GM20431 (cell line): ENCODE measurements at regions not wholly inside any gene's neighbourhood (a gene's known extent, or its start where the extent isn't known, plus 50 kb on each side); places are given as distances from the start of the nearest gene placed in this dataset.

Experiments
- in situ Hi-C: fragments of 300-500 bp; cut with MseI, MboI; formaldehyde crosslinking; loops from one replicate; pipeline ENCODE4 v1.15.0; 2020; ENCODE audit warnings: low sequenced_read_pairs; ENCODE audit not compliant: unreplicated experiment

DNA sequence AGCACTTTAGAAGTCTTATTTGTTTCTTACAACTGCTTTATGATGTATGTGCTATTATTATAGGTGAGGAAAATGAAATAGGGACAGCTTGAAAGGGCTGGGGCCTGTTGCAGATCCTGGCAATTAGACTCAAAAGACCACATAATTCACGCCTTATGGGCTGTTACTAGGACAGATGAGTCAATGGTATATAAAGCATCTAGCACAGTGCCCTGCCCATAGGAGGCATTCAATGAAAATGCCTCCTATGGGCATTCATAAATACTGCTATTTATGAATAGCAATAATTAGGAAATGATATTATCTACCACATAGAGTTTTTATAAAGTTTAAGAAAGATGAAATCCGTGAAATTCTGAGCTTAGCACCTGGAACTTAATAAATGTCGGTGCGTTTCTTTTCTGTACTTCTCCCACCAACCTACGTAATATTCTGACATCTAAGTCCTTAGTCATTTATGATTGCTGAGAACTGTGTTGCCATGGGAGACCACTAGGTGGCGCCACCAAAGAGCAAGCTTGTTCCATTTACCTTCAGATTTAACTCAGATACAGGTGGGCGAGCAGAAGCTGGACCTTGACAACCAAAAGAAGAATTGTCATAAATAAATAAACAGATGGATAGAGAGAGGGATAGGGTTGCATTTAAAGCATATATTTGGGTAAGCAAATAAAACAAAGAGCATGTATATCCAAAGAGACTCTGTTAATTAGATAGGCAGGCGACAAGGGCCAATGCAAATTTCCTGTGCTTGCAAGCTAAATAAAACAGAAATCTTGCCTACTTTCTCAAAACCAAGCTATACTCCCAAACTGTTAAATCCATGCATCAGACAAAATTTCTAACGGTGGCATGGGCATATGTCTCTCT is 699.9 kb downstream of the INHBA start:
- in situ Hi-C loops, result no loop called here

DNA sequence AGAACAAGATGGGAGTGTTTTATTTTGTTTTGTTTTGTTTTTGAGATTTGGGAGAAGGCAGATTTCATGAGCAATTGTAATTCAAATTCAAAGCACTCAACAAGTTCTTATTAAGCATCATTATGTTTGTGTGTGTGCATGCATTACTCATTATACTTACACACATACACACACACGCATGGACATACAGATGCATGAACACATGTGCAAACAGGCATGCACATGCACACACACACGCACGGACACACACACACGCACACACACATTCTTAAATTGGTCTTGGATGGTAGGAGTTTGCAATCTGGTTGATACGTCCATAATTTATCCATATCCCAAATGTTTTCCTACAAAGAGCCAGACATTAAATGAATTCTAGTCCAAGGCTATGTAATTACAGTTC is 702.8 kb downstream of the INHBA start:
- in situ Hi-C loops, result no loop called here

DNA sequence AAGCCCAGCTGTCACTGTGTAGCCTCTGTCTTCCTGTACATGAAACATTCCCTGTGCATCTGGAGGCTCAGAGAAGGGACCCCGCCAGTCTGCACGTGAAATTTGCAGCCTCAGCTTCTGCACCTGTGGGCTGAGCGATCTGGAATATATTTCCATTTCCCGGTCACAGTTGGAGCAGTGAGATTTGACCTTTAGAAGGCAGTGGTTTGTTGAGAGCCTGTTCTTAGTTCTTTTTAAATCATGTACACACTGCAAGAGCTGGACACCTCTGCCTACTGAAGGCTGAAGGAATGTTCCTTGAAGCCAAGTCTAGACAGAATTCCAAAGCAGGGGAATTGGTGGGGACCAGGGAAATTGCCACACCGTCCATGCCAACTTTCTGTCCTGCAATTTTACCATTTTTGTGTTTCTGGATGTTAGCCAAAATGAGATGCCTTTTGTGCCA is 706.6 kb downstream of the INHBA start:
- in situ Hi-C loops, result no loop called here

DNA sequence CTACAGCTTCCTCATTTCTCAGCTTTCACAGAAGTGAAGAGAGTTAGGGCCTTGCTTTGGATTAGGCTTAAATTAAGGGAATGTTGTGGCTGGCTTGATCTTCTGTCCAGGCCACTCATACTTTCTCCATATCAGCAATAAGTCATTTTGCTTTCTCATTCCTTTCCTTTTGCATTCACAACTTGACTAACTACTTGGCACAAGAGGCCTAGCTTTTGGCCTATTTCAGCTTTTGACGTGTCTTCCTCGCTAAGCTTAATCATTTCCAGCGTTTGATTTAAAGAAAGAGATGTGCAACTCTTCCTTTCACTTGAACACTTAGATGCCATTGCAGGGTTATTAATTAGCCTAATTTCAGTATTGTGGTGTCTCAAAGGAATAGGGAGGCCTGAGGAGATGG is 712.0 kb downstream of the INHBA start:
- in situ Hi-C loops, result no loop called here

DNA sequence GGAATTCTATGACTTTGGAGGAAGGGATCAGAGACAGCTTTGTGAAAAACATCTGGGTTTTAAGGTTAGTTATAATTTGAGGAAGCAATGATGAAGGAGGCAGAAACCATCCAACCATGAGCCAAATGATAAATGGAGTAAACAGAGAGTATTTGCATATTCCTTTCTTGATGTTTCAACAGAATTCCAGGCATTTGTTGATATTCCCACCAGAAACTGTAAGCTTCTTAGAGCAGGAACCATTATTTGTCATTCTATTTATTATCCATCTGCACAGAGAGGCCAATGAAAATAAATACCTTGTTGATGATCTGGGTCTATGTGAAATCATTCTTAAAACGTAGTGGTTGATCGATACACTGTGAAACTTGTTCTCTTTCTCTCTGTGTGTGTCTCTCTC is 715.3 kb downstream of the INHBA start:
- in situ Hi-C loops, result no loop called here

DNA sequence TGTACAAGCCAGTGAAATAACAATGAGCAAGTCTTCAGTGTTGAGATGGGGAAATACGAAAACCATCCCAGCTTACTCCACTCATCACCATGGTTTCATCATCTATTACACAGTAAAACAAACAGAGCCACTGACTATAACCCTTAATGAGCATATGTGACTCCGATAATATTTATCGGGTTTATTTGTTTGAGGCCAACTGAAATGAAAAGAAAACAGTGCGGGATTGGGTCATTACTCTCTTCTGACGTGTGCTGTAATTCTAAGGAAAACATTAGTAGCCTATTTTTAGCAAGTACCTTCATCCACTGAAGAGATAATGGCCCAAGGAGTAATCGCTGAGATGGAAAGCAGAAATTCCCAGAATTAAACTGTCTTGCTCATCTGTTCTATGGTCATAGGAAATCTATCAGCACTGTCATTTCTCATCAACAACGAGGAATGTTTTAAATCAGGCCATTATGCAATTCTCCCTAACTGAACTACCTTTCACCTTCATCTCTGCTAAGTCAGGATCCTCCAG is 716.5 kb downstream of the INHBA start:
- in situ Hi-C loops, result no loop called here

DNA sequence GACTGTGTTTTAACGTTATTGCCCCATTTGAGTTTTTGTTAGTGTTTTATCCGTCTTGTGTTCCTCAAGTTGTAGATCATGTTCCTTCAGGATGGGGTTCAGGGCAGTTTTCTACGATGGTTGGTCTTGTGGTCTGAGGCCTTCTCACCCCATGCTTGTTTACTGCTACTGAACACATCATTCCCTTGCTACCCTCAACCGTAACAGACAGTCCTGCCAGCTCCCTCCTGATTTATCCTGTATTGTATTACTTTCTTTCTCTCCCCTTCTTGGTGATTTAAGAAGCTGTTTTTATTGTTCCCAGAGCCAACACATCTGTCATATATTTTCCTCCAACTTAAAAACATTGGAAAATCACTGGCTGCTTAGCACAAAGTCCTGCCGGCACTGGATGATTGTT is 719.8 kb downstream of the INHBA start:
- in situ Hi-C loops, result no loop called here

DNA sequence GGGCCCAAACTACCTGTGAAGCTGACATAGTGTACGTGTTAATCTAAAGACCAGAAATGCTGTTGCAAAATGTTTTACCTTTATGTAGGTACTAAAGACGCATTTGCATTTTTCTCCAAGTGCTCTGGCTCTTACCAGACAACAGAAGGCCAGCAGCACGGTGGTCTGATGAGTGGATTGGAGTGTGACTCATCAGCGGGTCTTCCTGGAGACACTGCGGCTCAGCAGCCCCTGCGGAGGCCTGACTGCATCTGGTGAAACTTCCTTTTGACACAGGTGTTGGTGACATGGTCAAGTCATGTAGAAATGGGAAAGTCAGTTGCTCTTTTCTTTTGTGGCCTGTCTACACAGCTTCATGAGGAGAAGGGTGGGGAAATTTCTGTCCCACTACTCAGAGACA is 723.6 kb downstream of the INHBA start:
- in situ Hi-C loops, result no loop called here

DNA sequence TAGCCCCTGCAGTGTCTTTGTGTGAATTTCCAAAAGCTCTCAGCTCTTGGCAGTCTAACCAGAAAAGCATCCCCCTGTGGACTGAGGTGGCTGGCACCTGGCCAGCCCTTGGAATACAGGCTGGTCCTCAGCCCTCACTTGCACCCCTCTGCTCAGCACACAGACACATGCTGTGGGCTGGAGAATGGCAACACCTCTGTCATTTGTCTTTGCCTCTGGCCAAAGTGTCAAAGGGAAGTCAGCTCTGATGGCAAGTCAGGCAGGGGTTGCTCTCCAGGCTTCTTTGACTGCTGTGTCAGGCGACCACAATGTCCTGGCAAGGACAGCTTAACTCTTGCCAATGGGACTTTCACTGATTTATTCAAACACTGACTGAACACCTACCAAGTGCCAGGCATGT is 724.8 kb downstream of the INHBA start:
- in situ Hi-C loops, result no loop called here

DNA sequence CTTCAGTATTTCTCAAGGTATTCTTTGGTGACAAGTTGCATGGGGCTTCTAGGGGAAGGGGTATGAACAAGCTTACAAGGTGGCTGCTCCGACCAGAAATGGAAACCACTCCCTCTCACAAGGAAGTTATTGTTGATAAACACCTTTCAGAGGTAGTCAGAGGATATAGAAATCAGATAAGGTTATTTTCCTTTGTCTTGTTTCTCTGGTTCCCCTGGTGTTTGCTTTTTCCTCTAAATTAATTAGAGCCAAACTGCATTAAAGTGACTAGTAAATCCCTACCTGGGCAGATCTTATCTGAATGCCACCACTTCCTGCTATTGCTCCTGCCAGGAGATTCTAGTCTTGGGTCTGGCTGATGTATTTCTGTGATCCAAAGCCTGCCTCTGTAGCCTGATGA is 725.4 kb downstream of the INHBA start:
- in situ Hi-C loops, result no loop called here

DNA sequence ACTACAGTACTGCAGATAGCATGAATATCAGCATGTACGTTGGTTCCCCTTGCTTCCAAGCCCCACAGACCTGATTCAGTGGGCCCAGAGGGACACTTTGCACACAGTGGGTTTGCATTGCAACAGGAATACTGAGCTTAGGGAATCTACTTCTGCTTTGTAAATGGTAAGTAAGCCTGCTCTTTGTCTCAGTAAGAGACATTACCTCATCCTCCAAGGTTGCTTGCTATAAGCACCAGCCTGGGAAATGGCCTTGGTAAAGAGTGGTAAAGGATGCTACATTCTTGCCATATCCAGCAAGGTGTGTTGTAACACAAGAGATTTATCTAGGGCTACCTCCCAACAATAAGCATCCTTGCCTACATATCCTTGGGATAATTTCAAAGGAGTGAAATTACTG is 730.5 kb downstream of the INHBA start:
- in situ Hi-C loops, result loop anchor here (25.0 kb wide), 1 partner anchor 90 kb away; no protein-coding TSS in a partner anchor

DNA sequence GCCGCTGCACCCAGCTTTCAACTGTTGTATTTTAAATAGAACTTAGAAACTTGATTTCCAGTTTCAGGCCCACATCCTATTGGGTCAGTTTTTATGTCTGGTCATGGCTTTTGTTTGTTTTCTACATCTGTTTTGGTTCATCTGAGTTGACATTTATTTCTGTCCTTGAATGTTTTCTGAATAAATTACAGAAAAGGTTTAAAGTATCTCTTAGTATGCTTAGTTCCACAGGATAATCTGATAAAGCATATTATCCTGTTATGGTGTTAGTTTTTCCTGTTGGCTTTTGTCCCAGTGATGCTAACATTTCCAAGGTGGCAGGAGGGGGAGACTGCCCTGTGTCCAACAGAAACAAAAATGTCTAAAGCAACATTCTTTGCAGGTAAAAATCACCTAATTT is 733.2 kb downstream of the INHBA start:
- in situ Hi-C loops, result loop anchor here (25.0 kb wide), 1 partner anchor 93 kb away; no protein-coding TSS in a partner anchor

DNA sequence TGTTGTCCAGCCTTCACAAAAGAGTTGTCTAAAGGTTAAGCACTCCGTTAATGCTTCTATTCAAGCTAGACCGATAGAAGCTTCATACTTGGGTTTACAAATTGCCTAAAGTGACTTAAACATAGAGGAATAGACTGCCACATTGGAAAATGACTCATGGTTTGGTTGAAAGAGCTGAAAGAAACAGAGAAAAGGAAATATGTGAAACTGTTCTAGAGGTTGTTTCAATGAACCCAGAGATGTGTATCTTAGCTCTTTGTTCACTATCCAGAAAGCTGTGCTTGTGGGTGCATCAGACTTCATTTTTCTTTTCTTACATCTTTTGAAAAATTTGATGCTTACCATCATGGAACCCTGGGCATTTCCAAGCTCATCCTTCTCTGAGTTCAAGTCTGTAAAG is 736.2 kb downstream of the INHBA start:
- in situ Hi-C loops, result loop anchor here (25.0 kb wide), 1 partner anchor 96 kb away; no protein-coding TSS in a partner anchor

DNA sequence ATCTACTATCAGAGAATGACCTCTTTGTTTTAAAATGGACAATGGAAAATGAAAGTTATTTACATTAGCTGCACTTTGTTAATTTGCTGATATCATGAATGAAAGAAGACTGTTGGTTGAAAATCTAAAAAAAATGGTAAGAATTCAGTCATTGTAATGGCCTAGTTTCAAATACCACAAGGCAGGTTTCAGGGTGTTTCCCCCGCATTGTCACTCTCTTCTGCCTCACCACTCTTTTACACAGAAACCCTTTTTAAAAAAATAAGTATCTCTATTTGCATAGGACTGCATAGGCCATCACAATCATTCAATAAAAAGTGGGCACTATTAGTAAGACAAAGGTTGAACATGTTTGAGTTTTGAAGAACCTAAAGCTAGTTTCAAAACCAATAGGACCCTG is 737.1 kb downstream of the INHBA start:
- in situ Hi-C loops, result loop anchor here (25.0 kb wide), 1 partner anchor 97 kb away; no protein-coding TSS in a partner anchor

DNA sequence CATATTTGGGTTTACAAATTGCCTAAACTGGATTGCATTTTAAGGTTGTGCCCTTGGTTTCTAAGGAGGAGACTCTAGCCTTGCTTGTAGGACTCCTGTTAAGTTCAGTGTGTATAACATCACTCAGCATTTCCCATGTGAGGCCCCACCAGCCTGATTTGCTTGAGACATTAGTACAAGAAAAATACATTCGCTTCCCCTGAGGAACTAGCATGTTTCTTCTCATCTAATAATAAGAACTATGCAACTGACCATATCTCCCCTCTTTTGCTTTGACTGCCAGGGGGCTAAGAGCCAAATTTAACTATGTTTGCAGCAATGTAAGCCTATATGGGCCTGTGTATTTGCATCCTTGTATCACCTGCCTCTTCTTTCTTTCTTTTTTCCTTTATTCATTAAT is 737.9 kb downstream of the INHBA start:
- in situ Hi-C loops, result loop anchor here (25.0 kb wide), 1 partner anchor 97 kb away; no protein-coding TSS in a partner anchor

DNA sequence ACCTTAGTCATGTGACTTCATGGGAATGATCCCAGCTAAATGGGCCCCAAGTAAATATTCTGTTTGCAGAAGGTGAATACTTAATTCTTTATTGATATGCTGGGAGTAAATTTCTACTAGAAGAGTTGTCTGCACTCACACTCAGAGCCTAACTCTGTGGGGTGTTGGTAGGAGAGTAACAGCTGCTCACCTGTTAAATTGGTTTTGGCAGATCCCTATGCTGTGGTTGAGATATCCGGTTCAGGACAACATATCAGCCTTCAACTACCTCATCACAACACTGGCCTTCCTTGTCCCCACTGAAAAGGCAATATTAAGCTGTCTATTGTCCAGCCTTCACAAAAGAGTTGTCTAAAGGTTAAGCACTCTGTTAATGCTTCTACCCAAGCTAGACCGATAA is 738.3 kb downstream of the INHBA start:
- in situ Hi-C loops, result loop anchor here (25.0 kb wide), 1 partner anchor 98 kb away; no protein-coding TSS in a partner anchor

DNA sequence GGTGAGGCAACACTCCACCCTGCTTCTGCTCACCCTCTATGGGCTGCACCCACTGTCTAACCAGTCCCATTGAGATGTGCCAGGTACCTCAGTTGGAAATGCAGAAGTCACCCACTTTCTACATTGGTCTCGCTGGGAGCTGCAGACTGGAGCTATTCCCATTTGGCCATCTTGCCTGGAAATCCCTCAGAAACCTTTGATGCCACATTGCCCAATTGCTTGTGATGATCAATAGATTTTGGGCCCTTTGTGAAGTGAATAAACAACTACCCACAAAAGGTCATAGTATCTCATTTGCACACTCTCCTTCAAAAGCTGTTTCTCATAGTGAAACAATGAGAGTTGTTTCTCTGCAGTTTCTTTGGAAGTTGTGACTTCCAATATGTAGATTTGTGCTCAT is 742.9 kb downstream of the INHBA start:
- in situ Hi-C loops, result loop anchor here (25.0 kb wide), 1 partner anchor 102 kb away; no protein-coding TSS in a partner anchor

DNA sequence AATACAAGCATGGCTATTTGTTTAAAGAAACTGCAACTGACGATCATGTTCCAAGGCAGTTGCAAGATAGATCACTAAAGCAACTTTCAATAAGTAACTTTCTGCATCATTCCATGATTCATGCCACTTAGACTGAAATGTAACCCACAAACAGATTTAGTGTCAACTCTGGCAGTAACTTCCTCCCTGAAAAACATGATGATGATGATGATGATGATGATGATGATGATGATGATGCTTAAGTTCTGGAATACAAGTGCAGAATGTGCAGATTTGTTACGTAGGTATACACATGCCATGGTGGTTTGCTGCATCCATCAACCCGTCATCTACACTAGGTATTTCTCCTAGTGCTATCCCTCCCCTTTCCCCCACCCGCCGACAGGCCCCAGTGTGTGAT is 754.7 kb downstream of the INHBA start:
- in situ Hi-C loops, result no loop called here

DNA sequence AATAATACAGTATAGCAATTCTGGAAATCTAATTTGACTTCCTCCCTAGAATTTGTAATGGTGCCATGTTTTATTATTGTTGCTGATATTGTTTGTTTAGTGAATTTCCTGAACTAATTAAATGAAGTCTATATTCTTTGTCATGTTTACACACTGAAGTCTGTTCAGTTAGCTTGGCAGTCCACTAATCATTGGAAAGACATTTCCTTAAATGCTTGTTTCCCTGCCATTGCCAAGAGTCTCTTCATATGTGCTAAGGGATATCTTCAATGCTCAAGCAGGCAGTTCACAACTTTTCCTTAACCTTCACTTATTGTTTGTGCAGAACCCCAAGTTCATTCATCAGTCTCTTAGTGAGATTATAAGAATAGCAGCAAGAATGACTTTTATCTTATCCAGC is 755.3 kb downstream of the INHBA start:
- in situ Hi-C loops, result no loop called here

DNA sequence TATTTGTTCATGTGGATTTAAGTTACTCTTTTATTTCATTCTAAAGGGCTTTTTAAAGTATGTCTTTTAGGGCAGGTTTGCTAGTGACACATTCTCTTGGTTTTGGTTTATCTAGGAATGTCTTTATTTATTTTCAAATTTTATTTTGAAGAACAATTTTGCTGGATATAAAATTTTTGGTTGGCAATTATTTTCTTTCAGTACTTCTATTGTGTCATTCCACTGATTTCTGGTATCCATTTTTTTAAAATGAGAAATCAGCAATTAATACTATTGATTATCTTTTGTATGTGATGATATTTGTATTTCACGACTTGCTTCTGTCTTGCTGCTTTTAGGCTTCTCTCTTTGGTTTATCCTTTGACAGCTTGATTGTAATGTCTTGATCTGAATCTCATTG is 756.3 kb downstream of the INHBA start:
- in situ Hi-C loops, result no loop called here

DNA sequence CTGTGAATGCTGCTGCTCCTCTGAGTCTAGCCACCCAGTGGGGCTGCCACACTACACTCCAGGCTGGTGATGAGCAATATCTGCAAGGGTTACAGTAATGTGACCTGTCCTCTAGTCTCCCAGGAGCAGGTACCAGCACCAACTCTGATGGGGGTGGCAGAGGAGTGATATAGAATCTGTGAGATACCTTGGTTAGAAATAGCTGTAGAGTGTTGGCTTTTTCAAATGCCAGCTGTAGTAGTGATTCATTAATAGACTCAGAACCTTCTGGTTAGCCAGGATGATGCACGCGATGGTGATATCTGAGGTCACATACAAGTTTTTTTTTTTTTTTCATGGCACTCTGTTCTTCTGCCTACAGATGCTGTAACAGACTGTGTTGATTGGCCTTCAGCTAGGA is 757.1 kb downstream of the INHBA start:
- in situ Hi-C loops, result no loop called here
